IMR-90 (cell line): ENCODE measurements at regions not wholly inside any gene's neighbourhood (a gene's known extent, or its start where the extent isn't known, plus 50 kb on each side); places are given as distances from the start of the nearest gene placed in this dataset.

Source experiments
- ATAC-seq: fragments of 200-7000 bp; cut with Tn5 transposase; 2 replicates; pipeline ENCODE4 v1.9.1; 2020; ENCODE audit warnings: low read depth, mild to moderate bottlenecking, moderate library complexity
- BruUV-seq: library from RNA; stranded (reverse); fragments of 400-500 nt; replicated peaks from 2 replicates; lab custom pipeline; 2021; lab: Mats Ljungman, UMichigan
- CTCF ChIA-PET: fragments of 300-600 bp; formaldehyde crosslinking; extraction: SDS; loops from one replicate; lab custom pipeline; 2021; ENCODE audit warnings: antibody characterized with exemption; lab: Yijun Ruan, JAX
- POLR2A ChIA-PET: fragments of 300-600 bp; sonication (Branson Sonifier 250); formaldehyde crosslinking; loops from one replicate; lab custom pipeline; 2022; ENCODE audit warnings: antibody characterized with exemption; ENCODE audit not compliant: unreplicated experiment; lab: Charles Lee
- DNase-seq: peaks from one replicate; pipeline ENCODE4 v3.0.0; 2013
- H2AFZ ChIP-seq: replicated peaks from 2 replicates; pipeline ENCODE3; 2013; ENCODE audit warnings: low read length, mild to moderate bottlenecking; ENCODE audit not compliant: poor library complexity
- H2AK5ac ChIP-seq: 2 replicates; pipeline ENCODE4 v1.6.1; 2013; ENCODE audit warnings: low read depth, low read length, inconsistent platforms
- H2AK9ac ChIP-seq: replicated peaks from 2 replicates; pipeline ENCODE3; 2013; ENCODE audit warnings: mild to moderate bottlenecking, low read depth, low read length, moderate library complexity; ENCODE audit not compliant: poor library complexity
- H2BK120ac ChIP-seq: 2 replicates; pipeline ENCODE4 v1.6.1; 2013; ENCODE audit warnings: low read depth, low read length, inconsistent platforms
- H2BK15ac ChIP-seq: 3 replicates; pipeline ENCODE4 v1.6.1; 2013; ENCODE audit warnings: low read depth, low read length, inconsistent platforms
- H2BK20ac ChIP-seq: 2 replicates; pipeline ENCODE4 v1.6.1; 2013; ENCODE audit warnings: low read depth, mild to moderate bottlenecking, inconsistent platforms, low read length, moderate library complexity
- H2BK5ac ChIP-seq: 2 replicates; pipeline ENCODE4 v1.6.1; 2013; ENCODE audit warnings: mild to moderate bottlenecking, low read depth, low read length, inconsistent platforms; ENCODE audit not compliant: poor library complexity, severe bottlenecking
- H3K14ac ChIP-seq: replicated peaks from 2 replicates; pipeline ENCODE4 v1.6.1; 2013; ENCODE audit warnings: low read depth, low read length, inconsistent platforms
- H3K18ac ChIP-seq: 2 replicates; pipeline ENCODE4 v1.6.1; 2013; ENCODE audit warnings: low read depth, low read length, control low read depth
- H3K23ac ChIP-seq: 2 replicates; pipeline ENCODE4 v1.6.1; 2013; ENCODE audit warnings: low read depth, low read length, inconsistent platforms
- H3K27ac ChIP-seq: 2 replicates; pipeline ENCODE4 v1.5.1; 2013; ENCODE audit warnings: mild to moderate bottlenecking, control low read depth, low read length; ENCODE audit not compliant: insufficient read depth
- H3K27me3 ChIP-seq: 2 replicates; pipeline ENCODE4 v1.6.1; 2013; ENCODE audit warnings: low read length; ENCODE audit not compliant: control insufficient read depth, insufficient read depth
- H3K36me3 ChIP-seq: 2 replicates; pipeline ENCODE4 v1.6.1; 2013; ENCODE audit warnings: low read length, mixed read lengths; ENCODE audit not compliant: control insufficient read depth, insufficient read depth
- H3K4ac ChIP-seq: 2 replicates; pipeline ENCODE4 v1.6.1; 2013; ENCODE audit warnings: low read depth, low read length, inconsistent platforms
- H3K4me1 ChIP-seq: 2 replicates; pipeline ENCODE4 v1.6.1; 2013; ENCODE audit warnings: low read length, mixed read lengths; ENCODE audit not compliant: control insufficient read depth, insufficient read depth
- H3K4me2 ChIP-seq: 2 replicates; pipeline ENCODE4 v1.6.1; 2013; ENCODE audit warnings: low read depth, mild to moderate bottlenecking, control low read depth, low read length, moderate library complexity
- H3K4me3 ChIP-seq: 2 replicates; pipeline ENCODE4 v1.5.1; 2013; ENCODE audit warnings: low read depth, mild to moderate bottlenecking, control low read depth, low read length, moderate library complexity; ENCODE audit not compliant: insufficient read depth
- H3K56ac ChIP-seq: 2 replicates; pipeline ENCODE4 v1.6.1; 2013; ENCODE audit warnings: low read length, inconsistent platforms; ENCODE audit not compliant: insufficient read depth; ENCODE audit errors: extremely low read depth
- H3K79me1 ChIP-seq, 2 experiments: 2 replicates each; pipeline ENCODE4 v1.6.1; 2013; ENCODE audit warnings: low read length in 2 of 2, inconsistent platforms in 1 of 2, low read depth in 1 of 2
- H3K9ac ChIP-seq: 2 replicates; pipeline ENCODE4 v1.6.1; 2013; ENCODE audit warnings: low read depth, low read length, control low read depth
- H3K9me1 ChIP-seq: 2 replicates; pipeline ENCODE4 v1.6.1; 2013; ENCODE audit warnings: low read length, inconsistent platforms; ENCODE audit not compliant: insufficient read depth
- H3K9me3 ChIP-seq: 2 replicates; pipeline ENCODE4 v1.6.1; 2013; ENCODE audit warnings: low read length; ENCODE audit not compliant: control insufficient read depth, insufficient read depth
- H4K20me1 ChIP-seq: 2 replicates; pipeline ENCODE4 v1.6.1; 2013; ENCODE audit warnings: low read length, inconsistent platforms; ENCODE audit not compliant: insufficient read depth
- H4K5ac ChIP-seq: 2 replicates; pipeline ENCODE4 v1.6.1; 2013; ENCODE audit warnings: mild to moderate bottlenecking, low read depth, low read length, control low read depth
- H4K8ac ChIP-seq, 2 experiments: 2 replicates each; pipeline ENCODE4 v1.6.1; 2013; ENCODE audit warnings: low read depth in 2 of 2, low read length in 2 of 2, control low read depth in 1 of 2, inconsistent platforms in 1 of 2
- H4K91ac ChIP-seq: 2 replicates; pipeline ENCODE4 v1.6.1; 2013; ENCODE audit warnings: low read depth, low read length, inconsistent platforms; ENCODE audit not compliant: insufficient read depth
- BHLHE40 ChIP-seq: fragments of 150-350 bp; IDR thresholded peaks from 2 replicates; pipeline ENCODE4 v1.6.1; 2016; ENCODE audit warnings: mild to moderate bottlenecking, low read depth, low read length
- CEBPB ChIP-seq: IDR thresholded peaks from 2 replicates; pipeline ENCODE4 v1.6.1; 2012; ENCODE audit warnings: low read depth, low read length, improper control_type of control experiment
- CHD1 ChIP-seq: IDR thresholded peaks from 2 replicates; pipeline ENCODE4 v1.6.1; 2012; ENCODE audit warnings: low read depth, low read length, improper control_type of control experiment
- CTCF ChIP-seq: conservative IDR thresholded peaks from 2 replicates; pipeline ENCODE4 v1.5.1; 2012; ENCODE audit warnings: mild to moderate bottlenecking, low read depth, low read length, improper control_type of control experiment
- ELK1 ChIP-seq: fragments of 150-350 bp; IDR thresholded peaks from 2 replicates; pipeline ENCODE4 v1.6.1; 2016; ENCODE audit warnings: low read depth, mild to moderate bottlenecking, low read length, moderate library complexity, borderline replicate concordance
- FOS ChIP-seq: fragments of 150-350 bp; IDR thresholded peaks from 2 replicates; pipeline ENCODE4 v1.6.1; 2016; ENCODE audit warnings: low read depth, low read length
- MAFK ChIP-seq: IDR thresholded peaks from 2 replicates; pipeline ENCODE4 v1.6.1; 2012; ENCODE audit warnings: low read depth, low read length, improper control_type of control experiment
- MXI1 ChIP-seq: IDR thresholded peaks from 2 replicates; pipeline ENCODE4 v1.6.1; 2012; ENCODE audit warnings: low read depth, mild to moderate bottlenecking, low read length, moderate library complexity, borderline replicate concordance
- NFE2L2 ChIP-seq: fragments of 150-350 bp; IDR thresholded peaks from 2 replicates; pipeline ENCODE4 v1.6.1; 2016; ENCODE audit warnings: low read depth, mild to moderate bottlenecking, low read length
- RAD21 ChIP-seq: IDR thresholded peaks from 2 replicates; pipeline ENCODE4 v1.6.1; 2012; ENCODE audit warnings: low read length, improper control_type of control experiment
- RCOR1 ChIP-seq: IDR thresholded peaks from 2 replicates; pipeline ENCODE4 v1.6.1; 2012; ENCODE audit warnings: mild to moderate bottlenecking, low read length, improper control_type of control experiment; ENCODE audit not compliant: insufficient replicate concordance
- SMC3 ChIP-seq: fragments of 150-350 bp; IDR thresholded peaks from 2 replicates; pipeline ENCODE4 v1.6.1; 2016; ENCODE audit warnings: low read depth, mild to moderate bottlenecking, antibody characterized with exemption, low read length, moderate library complexity
- USF2 ChIP-seq: fragments of 150-350 bp; IDR thresholded peaks from 2 replicates; pipeline ENCODE4 v1.6.1; 2017; ENCODE audit warnings: mild to moderate bottlenecking, antibody characterized with exemption, low read length, low read depth
- WGBS, 2 experiments: methylation state at CpG; one replicate each; pipeline versions ENCODE4 v1.1.5 to v1.1.7; 2013; ENCODE audit warnings: missing lambda C conversion rate in 2 of 2; ENCODE audit not compliant: insufficient read length in 1 of 2; ENCODE audit errors: extremely low coverage in 2 of 2; 5-methylcytosine and 5-hydroxymethylcytosine counted together
- dilution Hi-C: fragments of 300-500 bp; cut with HindIII; formaldehyde crosslinking; loops from one replicate; pipeline ENCODE4 v1.14.3; 2018; ENCODE audit warnings: low sequenced_read_pairs; ENCODE audit not compliant: unreplicated experiment
- in situ Hi-C: fragments of 300-500 bp; cut with MboI; formaldehyde crosslinking; loops from 3 replicates; pipeline ENCODE4 v1.14.3; 2019; ENCODE audit warnings: low sequenced_read_pairs, inconsistent platforms, mixed read lengths
- intact Hi-C: fragments of 100-400 bp; cut with micrococcal nuclease; formaldehyde crosslinking; loops from 2 replicates; pipeline ENCODE4 v1.10.0; 2022

GRCh38 chr1:30385246-30385995, 338.0 kb downstream of the MATN1 start:
- H2AFZ ChIP-seq, result no peak overlapping the region
- H3K4ac ChIP-seq, result no peak overlapping the region
- H4K91ac ChIP-seq, result no peak overlapping the region
- H4K8ac ChIP-seq, result no peak overlapping the region
- ATAC-seq (no peak), DNase-seq (no peak)
- in situ Hi-C loops (loop anchor here (10.0 kb wide), 1 partner anchor 1141 kb away; no protein-coding TSS in a partner anchor), intact Hi-C loops (loop anchor here (10.0 kb wide), 1 partner anchor 271 kb away; no protein-coding TSS in a partner anchor), dilution Hi-C loops (no loop called here)
- H2BK15ac ChIP-seq, result no peak overlapping the region
- 41% methylated on average over 3 of the region's 17 CpGs; no CpG with 5 or more reads in 1 of the 2 experiments for WGBS, 2 experiments
- no peaks in the 10 kb centered on the region for H3K9me1 ChIP-seq
- H3K18ac ChIP-seq, result no peak overlapping the region
- H3K27me3 ChIP-seq, result 0 out of 2 replicates have a peak, but pooled peaks cover 3% of the 10 kb centered on the region
- H4K5ac ChIP-seq, result no peak overlapping the region
- no peak overlapping the region for H2AK9ac ChIP-seq
- H2AK5ac ChIP-seq, result no peak overlapping the region
- no TSS peak for BruUV-seq
- no peak overlapping the region for H2BK120ac ChIP-seq
- H3K9me3 ChIP-seq, result no peaks in the 10 kb centered on the region
- H2BK5ac ChIP-seq, result no peak overlapping the region
- no peaks in the 10 kb centered on the region for H4K20me1 ChIP-seq
- POLR2A ChIA-PET, result no interaction called here
- no peak overlapping the region for H3K14ac ChIP-seq
- no peaks in the 10 kb centered on the region for H3K36me3 ChIP-seq
- no peak overlapping the region for H3K4me3 ChIP-seq
- H3K79me1 ChIP-seq, result no peaks in the 10 kb centered on the region
- H3K23ac ChIP-seq, result no peak overlapping the region
- H3K56ac ChIP-seq, result no peak overlapping the region
- no peak overlapping the region for H3K4me2 ChIP-seq
- TF ChIP-seq USF2 (no peak), ELK1 (no peak), CHD1 (no peak), SMC3 (no peak), MAFK (no peak), RAD21 (no peak), NFE2L2 (no peak), RCOR1 (no peak), BHLHE40 (no peak), CEBPB (no peak), MXI1 (no peak), FOS (no peak), CTCF (no peak)
- CTCF ChIA-PET, result no interaction called here
- H2BK20ac ChIP-seq, result no peak overlapping the region
- H3K9ac ChIP-seq, result no peak overlapping the region
- H3K4me1 ChIP-seq, result no peaks in the 10 kb centered on the region
- H3K27ac ChIP-seq, result no peak overlapping the region
